ENCODE measurements at regions not wholly inside any gene's neighbourhood (a gene's known extent, or its start where the extent isn't known, plus 50 kb on each side); places are given as distances from the start of the nearest gene placed in this dataset.
A peak's percentile ranks its signal among the peaks of the same experiment; 100 is the strongest.

- TF ChIP-seq POLR2A (IDR thresholded peaks at IDR 0.05) (no peak), POLR2AphosphoS5 (IDR thresholded peaks at IDR 0.05) (no peak), EP300 (IDR thresholded peaks at IDR 0.05) (no peak)
- TF ChIP-seq, protein P1, sequence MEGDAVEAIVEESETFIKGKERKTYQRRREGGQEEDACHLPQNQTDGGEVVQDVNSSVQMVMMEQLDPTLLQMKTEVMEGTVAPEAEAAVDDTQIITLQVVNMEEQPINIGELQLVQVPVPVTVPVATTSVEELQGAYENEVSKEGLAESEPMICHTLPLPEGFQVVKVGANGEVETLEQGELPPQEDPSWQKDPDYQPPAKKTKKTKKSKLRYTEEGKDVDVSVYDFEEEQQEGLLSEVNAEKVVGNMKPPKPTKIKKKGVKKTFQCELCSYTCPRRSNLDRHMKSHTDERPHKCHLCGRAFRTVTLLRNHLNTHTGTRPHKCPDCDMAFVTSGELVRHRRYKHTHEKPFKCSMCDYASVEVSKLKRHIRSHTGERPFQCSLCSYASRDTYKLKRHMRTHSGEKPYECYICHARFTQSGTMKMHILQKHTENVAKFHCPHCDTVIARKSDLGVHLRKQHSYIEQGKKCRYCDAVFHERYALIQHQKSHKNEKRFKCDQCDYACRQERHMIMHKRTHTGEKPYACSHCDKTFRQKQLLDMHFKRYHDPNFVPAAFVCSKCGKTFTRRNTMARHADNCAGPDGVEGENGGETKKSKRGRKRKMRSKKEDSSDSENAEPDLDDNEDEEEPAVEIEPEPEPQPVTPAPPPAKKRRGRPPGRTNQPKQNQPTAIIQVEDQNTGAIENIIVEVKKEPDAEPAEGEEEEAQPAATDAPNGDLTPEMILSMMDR (IDR thresholded peaks at IDR 0.05) = no peak
Measured at GRCh38 chr4:175882891-175883290, 70.8 kb upstream of the GPM6A start.

DNA sequence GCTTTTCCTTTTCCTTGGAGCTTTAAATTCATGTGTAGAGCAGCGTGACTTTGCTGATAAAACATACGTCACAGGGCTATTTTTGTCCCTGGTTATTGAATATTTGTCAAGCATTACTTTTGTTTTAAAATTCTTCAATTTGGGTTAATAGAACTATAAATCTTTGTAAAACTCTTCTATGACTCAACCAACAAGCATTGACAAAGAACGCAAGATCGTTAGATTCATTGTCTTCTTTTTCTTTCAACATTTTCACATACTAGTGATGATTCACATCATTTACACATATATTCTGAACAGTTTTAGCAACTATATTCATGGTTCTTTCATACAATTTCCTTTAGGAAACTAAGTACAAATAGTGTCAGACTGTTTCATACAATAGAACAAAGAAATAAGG, 72.0 kb upstream of the GPM6A start:
- Histone ChIP-seq H3K27me3 (no peaks in the 10 kb centered on the region), H3K4me3 (no peak overlapping the region), H3K27ac (no peak overlapping the region), H3K9me3 (no peaks in the 10 kb centered on the region), H3K4me1 (no peaks in the 10 kb centered on the region), H3K36me3 (no peaks in the 10 kb centered on the region)
- WGBS, 2 donors = 74 to 75% methylated on average over 4 of the region's 4 CpGs
- intact Hi-C loops (cut with DNase I) = no loop called here
- TF ChIP-seq EP300 (IDR thresholded peaks at IDR 0.05) (no peak), POLR2AphosphoS5 (IDR thresholded peaks at IDR 0.05) (no peak), POLR2A (IDR thresholded peaks at IDR 0.05) (no peak)
- TF ChIP-seq, protein P1 (IDR thresholded peaks at IDR 0.05) = no peak
- DNase-seq = no peak

More at GRCh38 chr4:175882891-175883290, 70.8 kb upstream of the GPM6A start:
- H3K36me3 ChIP-seq = no peaks in the 10 kb centered on the region
- no peaks in the 10 kb centered on the region for H3K4me1 ChIP-seq
- H3K4me3 ChIP-seq = no peak overlapping the region
- no peak for DNase-seq
- intact Hi-C loops (cut with DNase I) = no loop called here
- peaks cover 0 to 3% (median 0%) of the 10 kb centered on the region in 4 donors for H3K9me3 ChIP-seq
- H3K27me3 ChIP-seq = no peaks in the 10 kb centered on the region
- H3K27ac ChIP-seq = no peak overlapping the region

DNA sequence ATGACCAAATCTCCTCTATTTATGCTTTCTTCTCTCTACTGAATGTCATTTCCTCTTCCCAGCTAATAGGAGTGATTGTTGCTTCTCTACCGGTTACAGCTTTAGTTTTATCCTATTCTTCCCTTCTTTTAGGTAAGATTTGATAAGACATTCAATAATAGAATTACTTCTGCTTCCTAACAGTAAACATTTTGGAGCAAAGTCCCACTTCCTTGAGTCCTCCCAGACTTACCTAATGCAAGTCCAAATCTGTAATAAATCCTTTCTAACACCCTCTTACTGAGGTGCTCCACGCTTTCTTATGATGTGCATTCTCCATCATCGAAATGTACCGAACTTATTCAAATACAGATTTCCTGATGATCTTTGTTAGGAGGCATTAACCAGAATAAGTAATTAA, 79.2 kb upstream of the GPM6A start:
- DNase-seq = no peak
- Histone ChIP-seq H3K27me3 (no peaks in the 10 kb centered on the region), H3K27ac (no peak overlapping the region), H3K4me1 (peaks cover 0 to 8% (median 2%) of the 10 kb centered on the region in 4 donors), H3K36me3 (no peaks in the 10 kb centered on the region), H3K4me3 (no peak overlapping the region), H3K9me3 (no peaks in the 10 kb centered on the region)
- 41 to 81% methylated on average over 4 of the region's 4 CpGs for WGBS, 2 donors
- intact Hi-C loops (cut with DNase I) = no loop called here
- TF ChIP-seq, protein P1 (IDR thresholded peaks at IDR 0.05) = no peak
- TF ChIP-seq POLR2A (IDR thresholded peaks at IDR 0.05) = no peak
- TF ChIP-seq EP300 (IDR thresholded peaks at IDR 0.05) = no peak
- no peak for TF ChIP-seq POLR2AphosphoS5 (IDR thresholded peaks at IDR 0.05)

GRCh38 chr4:175891851-175892250, 79.8 kb upstream of the GPM6A start:
- Histone ChIP-seq H3K27me3 (no peaks in the 10 kb centered on the region), H3K36me3 (no peaks in the 10 kb centered on the region), H3K4me3 (no peak overlapping the region), H3K4me1 (peaks cover 0 to 8% (median 2%) of the 10 kb centered on the region in 4 donors), H3K27ac (peak overlapping the region in 1 of 4 donors; percentile 4), H3K9me3 (no peaks in the 10 kb centered on the region)
- WGBS, 2 donors = 5 to 19% methylated on average over 2 of the region's 2 CpGs
- intact Hi-C loops (cut with DNase I) = no loop called here
- TF ChIP-seq, protein P1 (IDR thresholded peaks at IDR 0.05) = no peak
- TF ChIP-seq POLR2AphosphoS5 (IDR thresholded peaks at IDR 0.05) (no peak), EP300 (IDR thresholded peaks at IDR 0.05) (no peak), POLR2A (IDR thresholded peaks at IDR 0.05) (no peak)
- no peak for DNase-seq

- WGBS, 2 donors = 81 to 84% methylated on average over 2 of the region's 2 CpGs
Measured at GRCh38 chr4:175905925-175906324, 93.9 kb upstream of the GPM6A start.

More at GRCh38 chr4:175905925-175906324, 93.9 kb upstream of the GPM6A start:
- no peak overlapping the region for H3K27ac ChIP-seq
- intact Hi-C loops (cut with DNase I) = no loop called here
- H3K36me3 ChIP-seq = no peaks in the 10 kb centered on the region
- H3K9me3 ChIP-seq = no peaks in the 10 kb centered on the region
- H3K4me3 ChIP-seq = no peak overlapping the region
- no peaks in the 10 kb centered on the region for H3K27me3 ChIP-seq
- peaks cover 0 to 4% (median 0%) of the 10 kb centered on the region in 4 donors for H3K4me1 ChIP-seq
- DNase-seq = no peak
- TF ChIP-seq POLR2A (IDR thresholded peaks at IDR 0.05) = no peak
- no peak for TF ChIP-seq POLR2AphosphoS5 (IDR thresholded peaks at IDR 0.05)
- no peak for TF ChIP-seq EP300 (IDR thresholded peaks at IDR 0.05)
- TF ChIP-seq, protein P1 (IDR thresholded peaks at IDR 0.05) = no peak

Data from sigmoid colon (tissue), 6 donors.